ENCODE measurements at regions not wholly inside any gene's neighbourhood (a gene's known extent, or its start where the extent isn't known, plus 50 kb on each side); places are given as distances from the start of the nearest gene placed in this dataset.

DNA sequence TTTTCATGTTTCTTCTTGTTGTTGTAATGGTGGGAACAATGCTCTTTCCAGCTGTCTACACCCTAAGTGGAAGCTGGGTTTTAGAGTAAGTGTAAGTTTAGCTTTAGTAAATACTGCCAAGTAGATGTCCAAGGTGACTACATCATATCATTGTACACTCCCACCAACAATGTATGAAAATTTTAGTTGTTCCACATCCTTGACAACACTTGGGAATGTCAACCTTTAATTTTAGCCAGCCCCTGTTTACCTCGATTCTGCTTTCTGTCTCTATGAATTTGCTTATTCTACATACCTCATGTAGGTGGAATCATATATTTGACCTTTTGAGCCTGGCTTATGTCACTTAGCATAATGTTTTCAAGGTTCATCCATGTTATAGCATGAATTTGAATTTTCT lies 93.0 kb downstream of the MTPAP start:
- POLR2A ChIA-PET (ENCODE audit: low non-redundant PET), result interaction anchor here (0.7 kb wide), 1 partner anchor 128 kb away, joined by 18 read pairs; no protein-coding TSS in a partner anchor
- intact Hi-C loops (cut with micrococcal nuclease; ENCODE audit: unreplicated experiment), result no loop called here
- no peaks in the 10 kb centered on the region for H3K4me1 ChIP-seq (ENCODE audit: insufficient read depth, low read length, poor library complexity, severe bottlenecking)
- H3K27ac ChIP-seq (ENCODE audit: low read depth, low read length, poor library complexity, severe bottlenecking), result no peak overlapping the region
- no peak overlapping the region for H3K4me3 ChIP-seq (ENCODE audit: low read depth, low read length, poor library complexity, severe bottlenecking)
- peaks cover 5% of the 10 kb centered on the region for H3K9me3 ChIP-seq (ENCODE audit: low read depth, low read length, poor library complexity, severe bottlenecking)
- CTCF ChIA-PET, result no interaction called here
- no peaks in the 10 kb centered on the region for H3K36me3 ChIP-seq (ENCODE audit: insufficient read depth, low read length, poor library complexity, severe bottlenecking)
- BruUV-seq (replicated peaks), result no TSS peak
- DNase-seq (ENCODE audit: low spot score), result no peak
- TF ChIP-seq EZH2 (IDR thresholded peaks at IDR 0.05; ENCODE audit: borderline replicate concordance, low read depth, low read length, poor library complexity, severe bottlenecking), result no peak
- TF ChIP-seq, protein P1, sequence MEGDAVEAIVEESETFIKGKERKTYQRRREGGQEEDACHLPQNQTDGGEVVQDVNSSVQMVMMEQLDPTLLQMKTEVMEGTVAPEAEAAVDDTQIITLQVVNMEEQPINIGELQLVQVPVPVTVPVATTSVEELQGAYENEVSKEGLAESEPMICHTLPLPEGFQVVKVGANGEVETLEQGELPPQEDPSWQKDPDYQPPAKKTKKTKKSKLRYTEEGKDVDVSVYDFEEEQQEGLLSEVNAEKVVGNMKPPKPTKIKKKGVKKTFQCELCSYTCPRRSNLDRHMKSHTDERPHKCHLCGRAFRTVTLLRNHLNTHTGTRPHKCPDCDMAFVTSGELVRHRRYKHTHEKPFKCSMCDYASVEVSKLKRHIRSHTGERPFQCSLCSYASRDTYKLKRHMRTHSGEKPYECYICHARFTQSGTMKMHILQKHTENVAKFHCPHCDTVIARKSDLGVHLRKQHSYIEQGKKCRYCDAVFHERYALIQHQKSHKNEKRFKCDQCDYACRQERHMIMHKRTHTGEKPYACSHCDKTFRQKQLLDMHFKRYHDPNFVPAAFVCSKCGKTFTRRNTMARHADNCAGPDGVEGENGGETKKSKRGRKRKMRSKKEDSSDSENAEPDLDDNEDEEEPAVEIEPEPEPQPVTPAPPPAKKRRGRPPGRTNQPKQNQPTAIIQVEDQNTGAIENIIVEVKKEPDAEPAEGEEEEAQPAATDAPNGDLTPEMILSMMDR (conservative IDR thresholded peaks at IDR 0.05; ENCODE audit: low read depth, low read length), result no peak
- H3K27me3 ChIP-seq (replicated peaks; ENCODE audit: insufficient read depth, low read depth, low read length, poor library complexity), result no peaks in the 10 kb centered on the region

- Histone ChIP-seq H3K27ac (ENCODE audit: low read depth, low read length, poor library complexity, severe bottlenecking) (no peak overlapping the region), H3K4me3 (ENCODE audit: low read depth, low read length, poor library complexity, severe bottlenecking) (no peak overlapping the region), H3K9me3 (ENCODE audit: low read depth, low read length, poor library complexity, severe bottlenecking) (peaks cover 5% of the 10 kb centered on the region), H3K4me1 (ENCODE audit: insufficient read depth, low read length, poor library complexity, severe bottlenecking) (no peaks in the 10 kb centered on the region), H3K27me3 (replicated peaks; ENCODE audit: insufficient read depth, low read depth, low read length, poor library complexity) (no peaks in the 10 kb centered on the region), H3K36me3 (ENCODE audit: insufficient read depth, low read length, poor library complexity, severe bottlenecking) (no peaks in the 10 kb centered on the region)
- POLR2A ChIA-PET (ENCODE audit: low non-redundant PET), result no interaction called here
- CTCF ChIA-PET, result no interaction called here
- no peak for DNase-seq (ENCODE audit: low spot score)
- TF ChIP-seq EZH2 (IDR thresholded peaks at IDR 0.05; ENCODE audit: borderline replicate concordance, low read depth, low read length, poor library complexity, severe bottlenecking), result no peak
- TF ChIP-seq, protein P1 (conservative IDR thresholded peaks at IDR 0.05; ENCODE audit: low read depth, low read length), result no peak
- intact Hi-C loops (cut with micrococcal nuclease; ENCODE audit: unreplicated experiment), result no loop called here
- BruUV-seq (replicated peaks), result no TSS peak
Observed at GRCh38 chr10:30254926-30255325, 94.2 kb downstream of the MTPAP start.

- no peak overlapping the region for H3K4me3 ChIP-seq (ENCODE audit: low read depth, low read length, poor library complexity, severe bottlenecking)
- no peak for DNase-seq (ENCODE audit: low spot score)
- CTCF ChIA-PET, result no interaction called here
- H3K4me1 ChIP-seq (ENCODE audit: insufficient read depth, low read length, poor library complexity, severe bottlenecking), result no peaks in the 10 kb centered on the region
- no peaks in the 10 kb centered on the region for H3K36me3 ChIP-seq (ENCODE audit: insufficient read depth, low read length, poor library complexity, severe bottlenecking)
- intact Hi-C loops (cut with micrococcal nuclease; ENCODE audit: unreplicated experiment), result no loop called here
- POLR2A ChIA-PET (ENCODE audit: low non-redundant PET), result no interaction called here
- no peaks in the 10 kb centered on the region for H3K27me3 ChIP-seq (replicated peaks; ENCODE audit: insufficient read depth, low read depth, low read length, poor library complexity)
- no peaks in the 10 kb centered on the region for H3K9me3 ChIP-seq (ENCODE audit: low read depth, low read length, poor library complexity, severe bottlenecking)
- H3K27ac ChIP-seq (ENCODE audit: low read depth, low read length, poor library complexity, severe bottlenecking), result no peak overlapping the region
- TF ChIP-seq, protein P1 (conservative IDR thresholded peaks at IDR 0.05; ENCODE audit: low read depth, low read length), result no peak
- no peak for TF ChIP-seq EZH2 (IDR thresholded peaks at IDR 0.05; ENCODE audit: borderline replicate concordance, low read depth, low read length, poor library complexity, severe bottlenecking)
- no TSS peak for BruUV-seq (replicated peaks)
Observed at GRCh38 chr10:30248728-30249127, 100.3 kb downstream of the MTPAP start.

All from A673 (cell line).